ENCODE measurements at regions not wholly inside any gene's neighbourhood (a gene's known extent, or its start where the extent isn't known, plus 50 kb on each side); places are given as distances from the start of the nearest gene placed in this dataset.
"Not testable (repeated sequence)": the region's sequence is repeated elsewhere in the genome, so short reads cannot be mapped to it uniquely, and the experiment has no call there.

- DNase-seq (ENCODE audit: missing footprints) (no peak), ATAC-seq (peak; percentile 59)
- intact Hi-C loops (cut with DNase I): loop anchor here (10.0 kb wide), 1 partner anchor 179 kb away; no protein-coding TSS in a partner anchor
These were observed 164.8 kb downstream of the ATP23 start for GRCh38 chr12:58106195-58106594.

DNA sequence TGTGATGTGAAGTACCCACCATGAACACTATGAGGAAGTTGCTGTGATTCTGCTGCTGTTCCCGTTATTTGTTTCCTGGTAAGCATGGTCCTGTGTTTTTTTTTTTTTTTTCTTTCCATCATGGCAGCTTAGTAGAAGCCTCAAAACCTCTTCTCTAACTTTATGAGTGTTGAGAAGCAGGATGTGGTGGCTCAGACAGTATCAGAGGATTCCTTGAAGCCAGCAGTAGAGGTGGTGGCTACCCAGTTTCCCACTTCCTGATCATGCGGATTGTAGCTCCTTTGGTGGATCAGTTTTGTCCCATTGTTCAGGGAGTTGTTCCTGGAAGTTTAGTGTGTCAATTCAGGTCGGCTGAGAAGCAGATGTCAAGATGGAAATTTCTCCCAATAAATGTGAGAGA is 175.8 kb downstream of the ATP23 start:
- ATAC-seq: no peak
- DNase-seq (ENCODE audit: missing footprints): no peak
- intact Hi-C loops (cut with DNase I): no loop called here

DNA sequence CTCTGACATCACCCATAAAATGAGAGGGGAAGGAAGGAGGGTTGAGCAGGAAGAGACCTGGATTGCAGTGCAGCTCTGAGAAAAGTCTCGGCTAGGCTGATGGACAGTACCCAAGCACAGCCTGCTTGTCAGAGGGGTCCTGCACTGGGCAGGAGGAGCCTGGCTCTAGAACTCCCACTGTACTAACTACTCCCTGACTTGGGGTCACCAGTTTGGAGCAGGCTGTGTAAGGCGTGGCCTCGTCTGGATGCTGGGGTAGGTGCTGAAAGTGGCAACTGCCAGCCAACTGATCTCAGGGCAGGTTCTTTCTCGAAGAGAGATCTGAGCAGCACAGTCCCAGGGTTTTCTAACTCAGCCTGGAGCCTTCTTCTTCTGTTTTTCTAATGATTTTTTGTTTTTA is 176.3 kb downstream of the ATP23 start:
- ATAC-seq (no peak), DNase-seq (ENCODE audit: missing footprints) (no peak)
- intact Hi-C loops (cut with DNase I): no loop called here

GRCh38 chr12:58125761-58126160 is 184.4 kb downstream of the ATP23 start:
- DNase-seq (ENCODE audit: missing footprints); ATAC-seq; intact Hi-C loops (cut with DNase I): not testable (repeated sequence)

GRCh38 chr12:58131986-58132755 is 190.8 kb downstream of the ATP23 start:
- DNase-seq (ENCODE audit: missing footprints) (no peak), ATAC-seq (no peak)
- intact Hi-C loops (cut with DNase I): no loop called here

GRCh38 chr12:58138424-58138823 is 197.1 kb downstream of the ATP23 start:
- ATAC-seq: no peak
- intact Hi-C loops (cut with DNase I): no loop called here
- DNase-seq (ENCODE audit: missing footprints): no peak

DNA sequence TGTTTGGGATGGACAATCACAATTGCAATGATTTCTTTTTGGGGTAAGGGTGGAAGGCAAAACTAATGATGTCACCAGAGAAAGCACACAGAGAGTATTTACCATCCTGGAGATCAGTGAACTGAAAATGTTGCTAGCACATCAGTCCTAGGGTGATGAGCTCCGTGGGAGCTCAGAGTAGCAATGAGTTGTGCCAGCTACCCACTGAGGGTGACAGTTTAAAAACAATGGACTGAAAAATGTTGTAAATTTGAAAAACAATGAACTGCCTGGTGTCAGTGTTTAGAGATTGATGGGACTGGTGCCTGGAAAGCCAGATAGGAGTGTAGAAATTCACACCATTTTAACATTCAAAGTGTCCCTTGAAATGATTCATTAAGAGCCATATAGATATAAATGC is 198.5 kb downstream of the ATP23 start:
- intact Hi-C loops (cut with DNase I): no loop called here
- ATAC-seq: no peak

GRCh38 chr12:58140395-58140794 is 199.0 kb downstream of the ATP23 start:
- ATAC-seq: no peak
- DNase-seq (ENCODE audit: missing footprints): no peak
- intact Hi-C loops (cut with DNase I): no loop called here

More for the DNA sequence above, 198.5 kb downstream of the ATP23 start:
- DNase-seq (ENCODE audit: missing footprints): no peak

DNA sequence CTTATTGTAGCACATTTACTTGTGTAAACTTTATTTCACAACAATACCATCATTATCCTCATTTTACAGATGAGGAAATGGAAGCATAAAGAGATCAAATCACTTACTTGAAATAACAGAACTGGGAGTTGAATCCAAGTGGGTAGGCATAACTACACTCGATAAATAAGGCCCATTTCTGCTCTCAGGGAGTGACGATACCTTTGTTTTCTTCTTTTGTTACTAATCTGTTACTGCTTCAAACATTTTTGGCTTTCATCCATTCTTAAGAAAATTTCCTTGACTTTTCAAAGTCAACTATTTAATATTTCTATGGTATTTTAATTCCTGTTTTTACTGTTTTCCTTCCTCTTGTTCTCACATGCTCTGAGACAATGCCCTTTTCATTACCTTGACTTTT is 201.6 kb downstream of the ATP23 start:
- DNase-seq (ENCODE audit: missing footprints) (no peak), ATAC-seq (no peak)
- intact Hi-C loops (cut with DNase I): no loop called here

- intact Hi-C loops (cut with DNase I): no loop called here
- DNase-seq (ENCODE audit: missing footprints): no peak
- ATAC-seq: no peak
These were observed 202.2 kb downstream of the ATP23 start for GRCh38 chr12:58143498-58143995.

- intact Hi-C loops (cut with DNase I): no loop called here
- no peak for DNase-seq (ENCODE audit: missing footprints)
These were observed 207.0 kb downstream of the ATP23 start for GRCh38 chr12:58148405-58148804.

DNA sequence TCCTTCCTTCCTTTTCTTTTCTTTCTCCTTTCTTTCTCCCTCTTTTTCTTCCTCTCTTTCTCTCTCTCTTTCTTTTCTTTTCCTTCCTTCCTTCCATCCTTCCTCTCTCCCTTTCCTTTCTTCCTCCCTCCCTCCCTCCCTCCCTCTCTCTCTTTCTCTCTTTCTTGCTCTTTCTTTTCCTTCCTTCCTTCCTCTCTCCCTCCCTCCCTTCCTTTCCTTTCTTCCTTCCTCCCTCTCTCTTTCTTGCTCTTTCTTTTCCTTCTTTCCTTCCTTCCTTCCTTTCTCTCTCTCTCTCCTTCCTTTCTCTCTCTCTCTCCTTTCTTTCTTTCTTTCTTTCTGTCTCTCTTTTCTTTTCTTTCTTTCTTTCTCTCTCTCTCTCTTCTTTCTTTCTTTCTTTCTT is 207.6 kb downstream of the ATP23 start:
- intact Hi-C loops (cut with DNase I): no loop called here
- ATAC-seq (no peak), DNase-seq (ENCODE audit: missing footprints) (no peak)

More at GRCh38 chr12:58148405-58148804, 207.0 kb downstream of the ATP23 start:
- ATAC-seq: no peak

- no peak for DNase-seq (ENCODE audit: missing footprints)
- intact Hi-C loops (cut with DNase I): no loop called here
- ATAC-seq: no peak
These were observed 213.0 kb downstream of the ATP23 start for GRCh38 chr12:58154359-58154758.

DNA sequence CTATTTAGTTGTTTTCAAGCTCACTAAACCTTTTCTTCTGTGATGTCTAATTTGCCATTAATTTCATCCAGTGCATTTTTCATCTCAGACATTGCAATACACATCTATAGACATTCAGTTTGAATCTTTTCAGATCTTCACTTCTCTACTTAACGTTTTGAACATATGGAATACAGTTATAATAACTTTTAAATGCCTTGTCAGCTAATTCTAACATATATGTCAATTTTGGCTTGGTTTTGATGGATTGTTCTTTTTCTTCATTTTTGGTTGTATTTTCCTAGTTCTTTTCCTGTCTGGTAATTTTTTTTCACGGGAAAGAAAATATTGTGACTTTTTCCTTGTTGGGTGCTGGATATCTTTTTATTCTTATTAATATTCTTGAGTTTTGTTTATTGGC is 215.3 kb downstream of the ATP23 start:
- DNase-seq (ENCODE audit: missing footprints) (no peak), ATAC-seq (no peak)
- intact Hi-C loops (cut with DNase I): no loop called here

DNA sequence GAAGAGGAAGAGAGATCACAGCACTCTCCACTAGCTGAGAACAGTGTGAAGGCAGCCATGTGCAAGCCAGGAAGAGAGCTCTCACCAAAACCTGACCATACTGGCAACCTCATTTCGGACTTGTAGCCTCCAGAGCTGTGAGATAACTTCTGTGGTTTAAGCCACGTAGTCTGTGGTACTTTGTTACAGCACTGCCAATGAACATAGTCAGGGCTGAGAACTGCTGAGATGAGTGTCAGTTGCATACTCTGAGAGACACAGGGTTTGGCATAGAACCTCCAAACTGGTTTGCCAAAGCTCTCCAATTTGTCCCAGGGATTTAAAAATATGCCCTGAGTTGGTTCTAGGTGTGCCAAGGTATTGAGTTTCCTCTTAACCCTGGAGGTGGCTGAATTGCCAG is 218.6 kb downstream of the ATP23 start:
- ATAC-seq (no peak), DNase-seq (ENCODE audit: missing footprints) (no peak)
- intact Hi-C loops (cut with DNase I): no loop called here

DNA sequence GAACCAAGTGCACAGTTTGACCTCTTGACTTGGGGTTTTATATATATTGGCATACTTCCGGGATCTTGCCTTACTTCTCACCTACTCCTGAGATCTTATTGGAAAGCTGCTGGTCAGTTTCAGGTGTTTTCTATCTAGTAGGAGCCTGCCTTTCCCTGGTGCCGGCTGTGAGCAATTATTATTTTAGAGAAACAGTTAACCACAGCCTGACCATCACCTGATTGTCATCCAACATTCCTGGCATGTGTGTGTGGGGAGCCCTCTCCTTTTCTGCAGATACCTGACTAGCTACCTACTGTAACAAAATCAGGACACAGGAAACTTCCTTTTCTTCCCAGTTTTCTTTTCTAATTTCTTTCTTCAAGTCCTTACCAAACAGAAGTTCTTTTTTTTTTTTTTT is 220.4 kb downstream of the ATP23 start:
- ATAC-seq: no peak
- intact Hi-C loops (cut with DNase I): no loop called here
- DNase-seq (ENCODE audit: missing footprints): no peak

GRCh38 chr12:58163021-58163420 is 221.7 kb downstream of the ATP23 start:
- no peak for ATAC-seq
- intact Hi-C loops (cut with DNase I): no loop called here

GRCh38 chr12:58166643-58167042 is 225.3 kb downstream of the ATP23 start:
- ATAC-seq (no peak), DNase-seq (ENCODE audit: missing footprints) (no peak)
- intact Hi-C loops (cut with DNase I): no loop called here

More at GRCh38 chr12:58163021-58163420, 221.7 kb downstream of the ATP23 start:
- DNase-seq (ENCODE audit: missing footprints): no peak

- ATAC-seq: no peak
- intact Hi-C loops (cut with DNase I): no loop called here
These were observed 226.3 kb downstream of the ATP23 start for GRCh38 chr12:58167622-58168021.

GRCh38 chr12:58169826-58170225 is 228.5 kb downstream of the ATP23 start:
- intact Hi-C loops (cut with DNase I): loop anchor here (10.0 kb wide), 2 partner anchors 135 to 185 kb away; no protein-coding TSS in a partner anchor
- ATAC-seq: no peak
- no peak for DNase-seq (ENCODE audit: missing footprints)

More at GRCh38 chr12:58167622-58168021, 226.3 kb downstream of the ATP23 start:
- no peak for DNase-seq (ENCODE audit: missing footprints)
